Fibroblast of the aortic adventitia (primary cell): ENCODE measurements at regions not wholly inside any gene's neighbourhood (a gene's known extent, or its start where the extent isn't known, plus 50 kb on each side); places are given as distances from the start of the nearest gene placed in this dataset.

Experiments used
- DNase-seq: peaks from one replicate; pipeline ENCODE4 v3.0.0-alpha.2; 2010; ENCODE audit warnings: low read depth
- H3K4me3 ChIP-seq: 2 replicates; pipeline ENCODE4 v1.5.1; 2011; ENCODE audit warnings: low read depth, mild to moderate bottlenecking, control low read depth, low read length, moderate library complexity
- TF ChIP-seq, protein P1 (sequence below): IDR thresholded peaks from 2 replicates; pipeline ENCODE4 v1.5.1; 2011; ENCODE audit warnings: mild to moderate bottlenecking, low read length, control low read depth, inconsistent platforms; ENCODE audit not compliant: insufficient read depth

DNA sequence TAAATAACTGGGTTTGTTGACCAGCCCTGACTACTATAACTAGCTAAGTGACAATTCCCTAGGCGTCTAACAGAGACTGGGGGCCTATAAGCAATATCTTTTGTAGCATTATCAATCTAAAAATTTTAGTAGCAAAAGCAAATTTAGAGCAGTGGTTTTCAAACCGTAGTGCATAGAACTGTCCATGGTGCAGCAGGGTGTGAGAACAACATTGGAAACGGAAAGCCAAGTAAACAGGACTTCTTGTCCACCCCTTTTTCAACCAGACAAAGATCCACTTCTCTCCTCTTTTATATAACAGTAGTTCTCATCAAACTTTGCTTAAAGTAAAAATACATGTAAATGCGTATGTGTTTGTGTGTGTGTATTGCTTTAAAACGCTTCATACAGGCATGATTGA is 1099.1 kb upstream of the ATXN8OS start:
- DNase-seq = no peak
- TF ChIP-seq, protein P1, sequence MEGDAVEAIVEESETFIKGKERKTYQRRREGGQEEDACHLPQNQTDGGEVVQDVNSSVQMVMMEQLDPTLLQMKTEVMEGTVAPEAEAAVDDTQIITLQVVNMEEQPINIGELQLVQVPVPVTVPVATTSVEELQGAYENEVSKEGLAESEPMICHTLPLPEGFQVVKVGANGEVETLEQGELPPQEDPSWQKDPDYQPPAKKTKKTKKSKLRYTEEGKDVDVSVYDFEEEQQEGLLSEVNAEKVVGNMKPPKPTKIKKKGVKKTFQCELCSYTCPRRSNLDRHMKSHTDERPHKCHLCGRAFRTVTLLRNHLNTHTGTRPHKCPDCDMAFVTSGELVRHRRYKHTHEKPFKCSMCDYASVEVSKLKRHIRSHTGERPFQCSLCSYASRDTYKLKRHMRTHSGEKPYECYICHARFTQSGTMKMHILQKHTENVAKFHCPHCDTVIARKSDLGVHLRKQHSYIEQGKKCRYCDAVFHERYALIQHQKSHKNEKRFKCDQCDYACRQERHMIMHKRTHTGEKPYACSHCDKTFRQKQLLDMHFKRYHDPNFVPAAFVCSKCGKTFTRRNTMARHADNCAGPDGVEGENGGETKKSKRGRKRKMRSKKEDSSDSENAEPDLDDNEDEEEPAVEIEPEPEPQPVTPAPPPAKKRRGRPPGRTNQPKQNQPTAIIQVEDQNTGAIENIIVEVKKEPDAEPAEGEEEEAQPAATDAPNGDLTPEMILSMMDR = no peak
- no peak overlapping the region for H3K4me3 ChIP-seq

DNA sequence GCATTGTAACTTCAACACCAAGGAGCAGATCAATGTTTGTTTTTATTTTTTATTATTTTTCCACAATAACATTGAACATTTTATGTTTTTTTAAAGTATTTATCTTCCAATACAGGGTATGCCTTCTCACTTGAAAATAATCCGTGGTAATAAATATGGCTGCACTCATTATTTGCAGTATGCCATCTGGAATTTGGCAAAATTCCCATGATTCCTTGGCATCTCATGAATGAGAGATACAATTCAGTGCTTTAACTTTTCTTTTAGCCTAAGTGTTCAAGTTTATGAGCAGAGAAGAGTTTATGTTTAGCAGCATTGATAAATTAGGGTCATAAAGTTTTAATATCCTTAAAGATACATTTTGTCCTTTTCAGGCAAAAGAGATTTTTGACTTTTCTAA is 1109.6 kb upstream of the ATXN8OS start:
- H3K4me3 ChIP-seq = no peak overlapping the region
- DNase-seq = no peak
- TF ChIP-seq, protein P1 = no peak

DNA sequence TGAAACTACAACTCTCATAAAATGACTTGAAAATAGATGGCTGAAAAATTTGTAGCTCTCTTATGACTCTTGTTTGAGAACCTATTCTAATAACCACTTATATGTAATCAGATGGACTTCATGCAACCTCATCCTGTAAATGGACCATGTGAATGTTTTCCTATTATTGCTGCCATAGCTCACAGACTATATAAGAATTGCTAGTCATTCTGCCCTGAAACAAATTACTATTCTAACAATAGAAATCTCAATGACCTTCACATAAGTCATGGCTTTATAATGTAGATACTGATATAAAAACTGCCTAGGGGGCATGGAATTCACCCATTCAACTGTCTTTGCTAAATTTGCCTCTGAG is 1111.0 kb upstream of the ATXN8OS start:
- H3K4me3 ChIP-seq = no peak overlapping the region
- no peak for DNase-seq

DNA sequence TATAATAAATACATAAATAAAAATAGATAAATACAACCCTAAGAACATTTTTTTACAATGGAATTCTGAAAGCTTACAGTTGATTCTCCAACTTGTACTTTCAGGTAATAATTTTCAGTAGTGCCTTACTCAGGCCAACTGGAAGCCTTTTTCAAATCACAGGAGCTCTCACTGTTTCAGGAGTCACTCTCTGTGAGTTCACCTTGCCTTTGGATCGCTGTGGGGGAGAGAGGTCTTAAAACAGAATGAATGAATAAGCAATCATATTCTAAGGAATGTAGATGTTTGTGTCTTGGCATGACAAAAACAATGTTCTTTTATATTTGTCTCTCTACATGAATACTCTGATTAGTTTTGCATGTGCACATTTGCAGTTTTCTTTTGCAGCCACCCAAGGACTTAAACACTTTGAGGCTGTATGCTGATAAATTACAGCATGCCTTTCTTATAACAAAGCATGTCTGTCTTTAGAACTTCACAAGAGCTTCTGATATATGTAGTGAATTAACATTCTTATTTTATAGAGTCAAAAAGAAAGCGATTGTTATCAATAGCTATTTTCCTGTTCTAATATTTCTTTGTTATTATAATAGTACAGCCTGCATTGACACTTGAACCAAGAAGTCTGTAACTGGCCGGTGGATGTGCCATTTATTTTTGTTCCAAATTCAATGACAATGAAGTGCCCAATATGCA is 1111.5 kb upstream of the ATXN8OS start:
- TF ChIP-seq, protein P1 = no peak
- DNase-seq = no peak
- no peak overlapping the region for H3K4me3 ChIP-seq

More for the DNA sequence above, 1111.0 kb upstream of the ATXN8OS start:
- TF ChIP-seq, protein P1 = no peak

DNA sequence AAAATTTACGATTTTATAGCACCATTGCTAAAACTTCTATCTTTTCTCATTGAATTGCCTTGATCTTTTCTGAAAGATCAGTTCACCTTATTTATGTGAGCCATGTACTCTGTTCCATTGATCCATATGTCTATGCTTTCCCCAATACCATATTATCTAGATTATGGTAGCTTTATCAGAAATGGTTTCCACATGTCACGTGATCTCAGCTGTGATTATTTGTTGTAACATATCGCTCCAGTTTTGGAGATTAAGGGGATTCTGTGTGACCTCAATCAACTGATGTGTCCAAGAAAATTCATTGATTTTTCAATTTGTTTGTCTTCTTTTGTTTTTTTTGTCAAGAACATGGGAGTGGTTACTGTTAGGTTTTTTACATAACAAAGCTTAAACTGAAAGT is 1114.5 kb upstream of the ATXN8OS start:
- TF ChIP-seq, protein P1 = no peak
- no peak for DNase-seq
- no peak overlapping the region for H3K4me3 ChIP-seq

DNA sequence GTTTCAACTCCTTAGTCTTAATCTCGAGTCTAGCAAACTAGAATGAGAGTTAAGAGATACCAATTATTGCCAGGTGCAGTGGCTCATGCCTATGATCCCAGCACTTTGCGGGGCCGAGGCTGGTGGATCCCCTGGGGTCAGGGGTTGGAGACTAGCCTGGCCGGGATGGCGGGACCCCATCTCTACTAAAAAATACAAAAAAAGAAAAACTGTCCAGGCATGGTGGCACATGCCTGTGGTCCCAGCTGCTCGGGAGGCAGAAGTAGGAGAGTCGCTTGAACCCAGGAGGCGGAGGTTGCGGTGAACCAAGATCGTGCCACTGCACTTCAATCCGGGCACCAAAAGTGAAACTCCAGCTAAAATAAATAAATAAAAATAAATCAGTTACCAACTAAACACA is 1119.5 kb upstream of the ATXN8OS start:
- H3K4me3 ChIP-seq = no peak overlapping the region
- DNase-seq = no peak
- TF ChIP-seq, protein P1 = no peak

DNA sequence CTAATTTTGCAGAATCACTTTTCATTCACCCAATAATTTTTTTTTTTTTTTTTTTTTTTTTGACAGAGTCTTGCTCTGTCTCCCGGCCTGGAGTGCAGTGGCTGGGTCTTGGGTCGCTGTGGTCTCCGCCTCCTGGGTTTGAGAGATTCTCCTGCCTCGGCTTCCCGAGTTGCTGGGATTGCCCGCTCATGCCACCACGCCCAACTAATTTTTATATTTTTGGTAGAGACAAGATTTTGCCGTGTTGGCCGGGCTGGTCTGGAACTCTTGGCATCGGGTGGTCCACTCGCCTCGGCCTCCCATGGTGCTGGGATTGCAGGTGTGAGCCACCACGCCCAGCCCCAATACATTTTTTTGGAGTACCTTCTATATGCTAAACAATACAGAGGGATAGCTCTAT is 1120.0 kb upstream of the ATXN8OS start:
- H3K4me3 ChIP-seq = no peak overlapping the region
- no peak for DNase-seq
- TF ChIP-seq, protein P1 = no peak
